AG04450 (cell line): ENCODE measurements at regions not wholly inside any gene's neighbourhood (a gene's known extent, or its start where the extent isn't known, plus 50 kb on each side); places are given as distances from the start of the nearest gene placed in this dataset.

Experiments used
- CTCF ChIA-PET: fragments of 300-600, 350-600 bp; formaldehyde crosslinking; extraction: SDS; loops from one replicate; lab custom pipeline; 2022; ENCODE audit warnings: antibody characterized with exemption, inconsistent platforms; lab: Charles Lee
- POLR2A ChIA-PET: fragments of 350-600 bp; formaldehyde crosslinking; extraction: SDS; loops from one replicate; lab custom pipeline; 2021; ENCODE audit warnings: antibody characterized with exemption, inconsistent platforms; lab: Yijun Ruan, JAX
- DNase-seq: peaks from one replicate; pipeline ENCODE4 v3.0.0-alpha.2; 2011; ENCODE audit warnings: low read depth, low spot score
- H3K27ac ChIP-seq: one replicate; pipeline ENCODE4 v1.5.1; 2012; ENCODE audit warnings: low read depth, low read length, control low read depth
- H3K27me3 ChIP-seq: one replicate; pipeline ENCODE4 v1.6.0; 2012; ENCODE audit warnings: low read length; ENCODE audit not compliant: control insufficient read depth, insufficient read depth
- H3K4me3 ChIP-seq: 2 replicates; pipeline ENCODE4 v1.5.1; 2011; ENCODE audit warnings: mild to moderate bottlenecking, low read depth, low read length, control low read depth
- H3K9me3 ChIP-seq: 2 replicates; pipeline ENCODE4 v1.5.1; 2012; ENCODE audit warnings: low read length; ENCODE audit not compliant: control insufficient read depth, insufficient read depth
- CTCF ChIP-seq: IDR thresholded peaks from 2 replicates; pipeline ENCODE4 v1.5.1; 2011; ENCODE audit warnings: low read depth, low read length, control low read depth, inconsistent platforms

- POLR2A ChIA-PET, result no interaction called here
These were observed 188.3 kb downstream of the NRIP1 start for GRCh38 chr21:14876524-14876840.

GRCh38 chr21:14875704-14876523 is 188.9 kb downstream of the NRIP1 start:
- no peaks in the 10 kb centered on the region for H3K9me3 ChIP-seq
- TF ChIP-seq CTCF, result no peak
- H3K4me3 ChIP-seq, result no peak overlapping the region
- ChIA-PET CTCF (interaction anchor here (0.9 kb wide), 1 partner anchor 12 kb away, joined by 3 read pairs; no protein-coding TSS in a partner anchor), POLR2A (no interaction called here)
- DNase-seq, result no peak
- no peaks in the 10 kb centered on the region for H3K27me3 ChIP-seq
- no peak overlapping the region for H3K27ac ChIP-seq

More at GRCh38 chr21:14876524-14876840, 188.3 kb downstream of the NRIP1 start:
- no peak overlapping the region for H3K27ac ChIP-seq
- H3K4me3 ChIP-seq, result no peak overlapping the region
- no peaks in the 10 kb centered on the region for H3K9me3 ChIP-seq
- H3K27me3 ChIP-seq, result no peaks in the 10 kb centered on the region
- DNase-seq, result no peak
- CTCF ChIA-PET, result interaction anchor here (0.6 to 0.9 kb wide), 2 partner anchors 12 kb away, joined by 3 read pairs; no protein-coding TSS in a partner anchor
- no peak for TF ChIP-seq CTCF

- no peak overlapping the region for H3K27ac ChIP-seq
- H3K4me3 ChIP-seq, result no peak overlapping the region
- H3K27me3 ChIP-seq, result no peaks in the 10 kb centered on the region
- CTCF ChIA-PET, result no interaction called here
- H3K9me3 ChIP-seq, result no peaks in the 10 kb centered on the region
- no peak for TF ChIP-seq CTCF
- POLR2A ChIA-PET, result no interaction called here
- no peak for DNase-seq
These were observed 189.6 kb downstream of the NRIP1 start for GRCh38 chr21:14875186-14875585.

- POLR2A ChIA-PET, result no interaction called here
- no peak for TF ChIP-seq CTCF
- no peak for DNase-seq
- CTCF ChIA-PET, result interaction anchor here (1.5 kb wide), 1 partner anchor 10 kb away, joined by 5 read pairs; no protein-coding TSS in a partner anchor
- Histone ChIP-seq H3K27ac (no peak overlapping the region), H3K27me3 (no peaks in the 10 kb centered on the region), H3K9me3 (no peaks in the 10 kb centered on the region), H3K4me3 (no peak overlapping the region)
These were observed 190.4 kb downstream of the NRIP1 start for GRCh38 chr21:14874379-14874778.

GRCh38 chr21:14871861-14872260 is 192.9 kb downstream of the NRIP1 start:
- ChIA-PET CTCF (no interaction called here), POLR2A (no interaction called here)
- no peak for DNase-seq
- Histone ChIP-seq H3K4me3 (no peak overlapping the region), H3K9me3 (no peaks in the 10 kb centered on the region), H3K27me3 (no peaks in the 10 kb centered on the region), H3K27ac (no peak overlapping the region)
- TF ChIP-seq CTCF, result no peak
